Liver (tissue), 8 donors: ENCODE measurements at regions not wholly inside any gene's neighbourhood (a gene's known extent, or its start where the extent isn't known, plus 50 kb on each side); places are given as distances from the start of the nearest gene placed in this dataset.

Experiments used
- DNase-seq: peaks from one replicate; pipeline ENCODE4 v3.0.0-alpha.2; 2017; ENCODE audit warnings: low spot score
- H3K27ac ChIP-seq, 2 donors: one replicate each; pipeline ENCODE4 v1.7.0; 2013; ENCODE audit warnings: inconsistent platforms in 2 of 2, low read length in 2 of 2, control low read depth in 1 of 2, low read depth in 1 of 2, mild to moderate bottlenecking in 1 of 2
- H3K27me3 ChIP-seq, 4 donors: one replicate each; pipeline versions ENCODE4 v1.6.1 to v1.7.0; 2013; ENCODE audit warnings: low read length in 3 of 4, inconsistent platforms in 1 of 4, mild to moderate bottlenecking in 1 of 4, moderate library complexity in 1 of 4; ENCODE audit not compliant: control insufficient read depth in 4 of 4, insufficient read depth in 4 of 4
- H3K36me3 ChIP-seq, 4 donors: one replicate each; pipeline versions ENCODE4 v1.6.1 to v1.7.0; 2013; ENCODE audit warnings: low read length in 3 of 4, mild to moderate bottlenecking in 3 of 4, low read depth in 1 of 4, moderate library complexity in 1 of 4; ENCODE audit not compliant: control insufficient read depth in 4 of 4, insufficient read depth in 3 of 4
- H3K4me1 ChIP-seq, 4 donors: one replicate each; pipeline versions ENCODE4 v1.6.1 to v1.7.0; 2013; ENCODE audit warnings: low read length in 3 of 4, mild to moderate bottlenecking in 3 of 4, moderate library complexity in 1 of 4; ENCODE audit not compliant: control insufficient read depth in 4 of 4, insufficient read depth in 4 of 4
- H3K4me3 ChIP-seq, 3 donors: one replicate each; pipeline versions ENCODE4 v1.6.1 to v1.7.0; 2013; ENCODE audit warnings: low read length in 3 of 3, control low read depth in 1 of 3, low read depth in 1 of 3, mild to moderate bottlenecking in 1 of 3
- H3K9ac ChIP-seq, 2 donors: one replicate each; pipeline ENCODE4 v1.7.0; 2013; ENCODE audit warnings: low read length in 2 of 2, mild to moderate bottlenecking in 2 of 2, moderate library complexity in 2 of 2, control low read depth in 1 of 2, low read depth in 1 of 2
- H3K9me3 ChIP-seq, 4 donors: one replicate each; pipeline versions ENCODE4 v1.6.1 to v1.7.0; 2013; ENCODE audit warnings: low read length in 3 of 4; ENCODE audit not compliant: control insufficient read depth in 4 of 4
- ATF3 ChIP-seq: IDR thresholded peaks from 2 replicates; pipeline ENCODE4 v1.6.1; 2016; ENCODE audit warnings: antibody characterized with exemption
- CTCF ChIP-seq: fragments of 150-350 bp; IDR thresholded peaks from 2 replicates; pipeline ENCODE4 v1.5.1; 2017; ENCODE audit warnings: improper control_type of control experiment, low read depth, low read length; ENCODE audit not compliant: missing input control
- EGR1 ChIP-seq, 2 donors: IDR thresholded peaks; 2 replicates each; pipeline ENCODE4 v1.6.1; 2016 to 2018; ENCODE audit warnings: antibody characterized with exemption in 2 of 2, low read depth in 2 of 2
- FOXA1 ChIP-seq: IDR thresholded peaks from 2 replicates; pipeline ENCODE4 v1.6.1; 2016; ENCODE audit warnings: antibody characterized with exemption
- FOXA2 ChIP-seq: IDR thresholded peaks from 2 replicates; pipeline ENCODE4 v1.6.1; 2016; ENCODE audit warnings: antibody characterized with exemption
- GABPA ChIP-seq, 2 donors: IDR thresholded peaks in 1 of 2; conservative IDR thresholded peaks in 1 of 2; 2 replicates each; pipeline ENCODE4 v1.6.1; 2016; ENCODE audit warnings: antibody characterized with exemption in 2 of 2, mild to moderate bottlenecking in 1 of 2, moderate library complexity in 1 of 2
- HNF4A ChIP-seq, 2 donors: conservative IDR thresholded peaks; 2 replicates each; pipeline ENCODE4 v1.6.1; 2016; ENCODE audit warnings: antibody characterized with exemption in 2 of 2, mild to moderate bottlenecking in 2 of 2
- HNF4G ChIP-seq: IDR thresholded peaks from 2 replicates; pipeline ENCODE4 v1.6.1; 2016; ENCODE audit warnings: antibody characterized with exemption
- JUND ChIP-seq, 2 donors: IDR thresholded peaks; 2 replicates each; pipeline ENCODE4 v1.6.1; 2016; ENCODE audit warnings: antibody characterized with exemption in 2 of 2
- MAX ChIP-seq: IDR thresholded peaks from 2 replicates; pipeline ENCODE4 v1.6.1; 2016; ENCODE audit warnings: antibody characterized with exemption
- NR2F2 ChIP-seq: IDR thresholded peaks from 2 replicates; pipeline ENCODE4 v1.6.1; 2016; ENCODE audit warnings: antibody characterized with exemption
- RAD21 ChIP-seq, 2 donors: IDR thresholded peaks; 2 replicates each; pipeline ENCODE4 v1.6.1; 2016; ENCODE audit warnings: antibody characterized with exemption in 2 of 2, mild to moderate bottlenecking in 2 of 2
- REST ChIP-seq: IDR thresholded peaks from 2 replicates; pipeline ENCODE4 v1.6.1; 2016; ENCODE audit warnings: antibody characterized with exemption, mild to moderate bottlenecking
- RXRA ChIP-seq, 2 donors: IDR thresholded peaks; 2 replicates each; pipeline ENCODE4 v1.6.1; 2017 to 2018; ENCODE audit warnings: antibody characterized with exemption in 2 of 2, mild to moderate bottlenecking in 1 of 2
- SP1 ChIP-seq: IDR thresholded peaks from 2 replicates; pipeline ENCODE4 v1.6.1; 2018; ENCODE audit warnings: antibody characterized with exemption, mild to moderate bottlenecking
- TAF1 ChIP-seq: conservative IDR thresholded peaks from 2 replicates; pipeline ENCODE4 v1.6.1; 2016; ENCODE audit warnings: antibody characterized with exemption, mild to moderate bottlenecking
- YY1 ChIP-seq: IDR thresholded peaks from 2 replicates; pipeline ENCODE4 v1.6.1; 2016; ENCODE audit warnings: antibody characterized with exemption, mild to moderate bottlenecking
- ZBTB33 ChIP-seq: IDR thresholded peaks from 2 replicates; pipeline ENCODE4 v1.6.1; 2016; ENCODE audit warnings: antibody characterized with exemption
- WGBS: extraction: QIAGEN DNeasy Blood & Tissue Kit; methylation state at CpG from one replicate; pipeline ENCODE4 v1.1.7; 2013; 5-methylcytosine and 5-hydroxymethylcytosine counted together
- donor health status: healthy.
- donor health status: healthy.
- donor health status: healthy.
- donor health status: healthy.
- donor health status: healthy.

GRCh38 chr5:116813356-116813755 lies 238.7 kb upstream of the SEMA6A start:
- WGBS = 94% methylated on average over 2 of the region's 2 CpGs
- peaks cover 0 to 4% (median 0%) of the 10 kb centered on the region in 4 donors for H3K9me3 ChIP-seq
- no peak for TF ChIP-seq JUND (IDR thresholded peaks at IDR 0.05)
- no peak for TF ChIP-seq FOXA1
- TF ChIP-seq RXRA (IDR thresholded peaks at IDR 0.05) = no peak

GRCh38 chr5:116810951-116811350 lies 236.3 kb upstream of the SEMA6A start:
- WGBS = 58% methylated on average over 2 of the region's 2 CpGs
- H3K27ac ChIP-seq = no peak overlapping the region
- no peak for DNase-seq

More at GRCh38 chr5:116813356-116813755, 238.7 kb upstream of the SEMA6A start:
- Histone ChIP-seq H3K36me3 (no peaks in the 10 kb centered on the region), H3K4me1 (no peaks in the 10 kb centered on the region), H3K27ac (no peak overlapping the region), H3K27me3 (no peaks in the 10 kb centered on the region), H3K4me3 (no peak overlapping the region), H3K9ac (no peak overlapping the region)
- DNase-seq = no peak

More at GRCh38 chr5:116810951-116811350, 236.3 kb upstream of the SEMA6A start:
- Histone ChIP-seq H3K27me3 (no peaks in the 10 kb centered on the region), H3K36me3 (no peaks in the 10 kb centered on the region), H3K4me1 (no peaks in the 10 kb centered on the region), H3K4me3 (no peak overlapping the region), H3K9ac (no peak overlapping the region), H3K9me3 (peaks cover 0 to 4% (median 0%) of the 10 kb centered on the region in 4 donors)
- TF ChIP-seq RAD21 (IDR thresholded peaks at IDR 0.05) = no peak
- no peak for TF ChIP-seq ATF3
- TF ChIP-seq FOXA2 = no peak
- TF ChIP-seq MAX = no peak
- no peak for TF ChIP-seq HNF4G
- no peak for TF ChIP-seq JUND (IDR thresholded peaks at IDR 0.05)
- no peak for TF ChIP-seq SP1
- TF ChIP-seq RXRA (IDR thresholded peaks at IDR 0.05) = no peak
- TF ChIP-seq CTCF = no peak
- no peak for TF ChIP-seq YY1
- TF ChIP-seq TAF1 = no peak
- TF ChIP-seq REST = no peak
- no peak for TF ChIP-seq ZBTB33
- no peak for TF ChIP-seq EGR1 (IDR thresholded peaks at IDR 0.05; ENCODE audit: low read depth in 2 of 2)
- TF ChIP-seq HNF4A (conservative IDR thresholded peaks at IDR 0.05) = no peak
- TF ChIP-seq FOXA1 = no peak
- TF ChIP-seq NR2F2 = no peak
- no peak for TF ChIP-seq GABPA (IDR thresholded peaks at IDR 0.05 in 1 of 2, conservative IDR thresholded peaks at IDR 0.05 in 1 of 2)
